ENCODE measurements at regions not wholly inside any gene's neighbourhood (a gene's known extent, or its start where the extent isn't known, plus 50 kb on each side); places are given as distances from the start of the nearest gene placed in this dataset.

DNA sequence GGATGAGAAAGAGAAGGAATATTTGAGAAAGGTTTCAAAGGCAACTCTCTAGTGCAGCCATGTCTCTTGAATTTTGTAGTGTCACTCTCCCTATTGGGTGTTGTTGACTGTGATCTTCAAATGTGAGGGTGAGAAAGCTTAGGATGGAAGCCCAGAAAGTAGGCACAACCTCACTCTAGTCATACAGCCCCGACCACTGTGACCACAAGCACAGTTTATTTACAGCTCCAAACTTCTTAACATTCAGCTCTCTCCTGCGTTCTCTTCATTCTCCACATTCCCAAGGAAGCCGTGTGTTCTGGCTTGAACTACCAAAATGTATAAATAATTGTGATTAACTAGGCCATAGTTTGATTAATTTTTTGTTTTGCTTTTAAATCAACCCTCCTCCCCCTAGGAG is 542.9 kb downstream of the LRRC70 start:
- TF ChIP-seq POLR2A (IDR thresholded peaks at IDR 0.05): no peak
- TF ChIP-seq, protein P1, sequence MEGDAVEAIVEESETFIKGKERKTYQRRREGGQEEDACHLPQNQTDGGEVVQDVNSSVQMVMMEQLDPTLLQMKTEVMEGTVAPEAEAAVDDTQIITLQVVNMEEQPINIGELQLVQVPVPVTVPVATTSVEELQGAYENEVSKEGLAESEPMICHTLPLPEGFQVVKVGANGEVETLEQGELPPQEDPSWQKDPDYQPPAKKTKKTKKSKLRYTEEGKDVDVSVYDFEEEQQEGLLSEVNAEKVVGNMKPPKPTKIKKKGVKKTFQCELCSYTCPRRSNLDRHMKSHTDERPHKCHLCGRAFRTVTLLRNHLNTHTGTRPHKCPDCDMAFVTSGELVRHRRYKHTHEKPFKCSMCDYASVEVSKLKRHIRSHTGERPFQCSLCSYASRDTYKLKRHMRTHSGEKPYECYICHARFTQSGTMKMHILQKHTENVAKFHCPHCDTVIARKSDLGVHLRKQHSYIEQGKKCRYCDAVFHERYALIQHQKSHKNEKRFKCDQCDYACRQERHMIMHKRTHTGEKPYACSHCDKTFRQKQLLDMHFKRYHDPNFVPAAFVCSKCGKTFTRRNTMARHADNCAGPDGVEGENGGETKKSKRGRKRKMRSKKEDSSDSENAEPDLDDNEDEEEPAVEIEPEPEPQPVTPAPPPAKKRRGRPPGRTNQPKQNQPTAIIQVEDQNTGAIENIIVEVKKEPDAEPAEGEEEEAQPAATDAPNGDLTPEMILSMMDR (IDR thresholded peaks at IDR 0.05): no peak
